Stimulated activated CD8-positive, alpha-beta memory T cell treated with anti-CD3 and anti-CD28 coated beads, Interleukin-15, amount 100 ng/mL, for 1 hour (primary cell): ENCODE measurements at regions not wholly inside any gene's neighbourhood (a gene's known extent, or its start where the extent isn't known, plus 50 kb on each side); places are given as distances from the start of the nearest gene placed in this dataset.

Source experiments
- DNase-seq: peaks from one replicate; pipeline ENCODE4 v3.0.0-alpha.2; 2020; ENCODE audit warnings: low read depth

DNA sequence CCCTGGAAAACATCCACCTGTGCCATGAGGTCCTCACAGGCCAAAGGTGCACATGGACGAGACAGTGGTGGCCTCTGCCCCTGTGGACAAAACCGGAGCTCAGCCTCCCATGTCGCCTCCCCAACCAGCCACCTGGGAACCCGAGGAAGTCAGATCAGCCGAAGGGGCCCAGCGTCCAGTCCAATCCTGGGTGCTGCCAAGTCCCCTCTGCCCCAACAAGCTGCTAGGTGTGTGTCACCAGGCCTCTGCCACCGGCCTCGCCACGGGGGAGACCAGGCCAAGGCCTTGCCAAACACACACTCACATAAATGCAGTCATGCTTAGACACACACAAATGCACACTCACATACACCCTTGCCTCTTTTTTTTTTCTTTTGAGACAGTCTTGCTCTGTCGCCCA is 167.8 kb downstream of the RBFOX3 start:
- no peak for DNase-seq

DNA sequence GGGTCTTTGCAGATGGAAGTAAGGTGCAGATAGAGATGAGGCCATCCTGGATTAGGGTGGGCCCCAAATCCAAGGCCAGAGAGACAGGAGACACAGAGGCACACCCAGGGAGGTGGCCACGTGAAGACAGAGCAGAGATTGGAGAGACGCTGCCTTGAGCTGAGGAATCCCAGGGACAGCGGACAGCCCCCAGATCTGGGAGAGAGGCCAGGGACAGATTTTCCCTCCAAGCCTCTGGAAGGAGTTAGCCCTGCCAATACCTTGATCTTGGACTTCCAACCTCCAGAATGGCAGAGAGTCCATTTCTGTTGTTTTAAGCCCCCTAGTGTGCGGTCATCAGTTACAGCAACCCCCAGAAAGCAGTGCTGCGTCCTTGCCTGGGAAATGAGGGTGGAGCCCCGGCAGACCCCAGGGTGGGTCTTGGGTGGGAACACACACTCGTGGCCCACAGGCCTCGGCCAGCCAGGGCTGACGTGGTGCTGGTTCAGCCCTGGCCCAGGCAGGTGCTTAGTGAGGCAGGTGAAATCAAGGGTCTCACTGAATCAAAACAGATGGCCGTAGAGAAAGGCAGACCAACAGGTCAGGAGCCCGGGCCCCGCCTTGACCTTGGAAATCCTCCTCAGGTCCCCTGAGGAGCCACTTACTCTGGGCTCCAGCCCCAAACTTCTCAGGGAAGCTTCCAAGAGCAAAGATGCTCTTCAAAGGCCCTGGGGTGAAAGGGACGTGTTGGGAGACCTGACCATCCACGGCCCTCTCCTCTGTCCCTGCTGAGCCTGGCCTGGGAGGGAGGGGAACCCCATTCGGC is 169.3 kb downstream of the RBFOX3 start:
- no peak for DNase-seq

- no peak for DNase-seq
Measured at GRCh38 chr17:79440251-79440650, 170.6 kb downstream of the RBFOX3 start.

- DNase-seq: no peak
Measured at GRCh38 chr17:79439493-79439892, 171.4 kb downstream of the RBFOX3 start.

GRCh38 chr17:79438546-79439334 is 172.1 kb downstream of the RBFOX3 start:
- DNase-seq: no peak

DNA sequence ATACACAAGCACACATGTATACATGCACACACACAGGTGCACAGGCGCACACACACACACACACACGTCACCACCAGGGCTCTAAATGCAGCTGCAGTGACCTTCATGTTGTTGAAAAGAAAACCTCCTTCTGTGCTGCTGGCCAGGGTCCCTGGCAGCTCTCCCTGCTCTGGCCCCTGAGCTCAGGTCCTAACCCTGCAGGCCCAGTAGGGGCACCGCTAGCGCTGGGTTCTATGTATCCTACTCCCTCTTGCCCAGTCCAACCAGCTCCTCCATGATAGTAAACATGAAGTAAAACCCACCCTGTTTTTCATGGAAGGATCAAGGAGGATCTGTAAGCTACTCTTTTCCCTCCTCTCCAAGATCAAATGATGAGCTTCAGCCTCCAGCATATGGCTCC is 172.8 kb downstream of the RBFOX3 start:
- DNase-seq: no peak

DNA sequence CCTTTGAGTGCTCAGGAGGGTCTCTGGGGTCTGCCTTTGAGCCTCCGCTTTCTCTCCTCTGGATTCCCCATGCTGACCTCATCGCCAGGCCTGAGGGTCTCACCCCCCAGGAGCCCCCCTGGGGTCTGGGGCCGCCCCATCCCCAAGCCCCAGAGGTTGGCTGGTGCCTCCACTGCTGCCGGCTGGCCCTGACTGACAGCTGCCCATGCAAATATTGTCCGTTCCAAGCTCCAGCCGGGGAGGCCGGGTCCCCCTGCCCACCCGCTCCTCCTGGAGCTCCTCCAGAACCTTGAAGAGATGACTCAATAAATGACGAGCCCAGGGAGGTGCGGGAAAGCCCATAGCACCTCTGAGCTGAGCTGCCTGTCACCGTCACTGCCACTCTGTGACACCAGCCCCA is 173.8 kb downstream of the RBFOX3 start:
- no peak for DNase-seq

DNA sequence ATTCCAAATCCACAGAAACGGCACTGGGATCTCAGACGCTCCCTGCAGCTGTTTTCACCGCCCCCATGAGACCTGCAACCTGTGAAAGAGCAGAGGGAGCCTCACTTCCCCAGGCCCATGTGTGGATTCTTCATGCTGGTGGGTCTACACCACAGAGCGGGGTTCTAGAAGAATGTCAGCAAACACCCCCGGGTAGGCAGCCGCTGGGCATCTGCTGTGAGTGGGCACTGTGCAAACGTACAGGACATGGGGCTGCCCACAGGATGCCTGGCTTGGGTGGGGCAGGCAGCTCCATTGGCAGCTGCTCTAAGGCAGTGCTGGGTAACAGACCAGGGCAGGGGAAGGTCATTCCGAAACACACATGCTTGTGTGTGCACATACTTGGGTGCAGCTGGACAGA is 174.9 kb downstream of the RBFOX3 start:
- no peak for DNase-seq

GRCh38 chr17:79435296-79435695 is 175.6 kb downstream of the RBFOX3 start:
- DNase-seq: no peak

GRCh38 chr17:79434215-79434614 is 176.6 kb downstream of the RBFOX3 start:
- DNase-seq: no peak

GRCh38 chr17:79433379-79433778 is 177.5 kb downstream of the RBFOX3 start:
- no peak for DNase-seq

DNA sequence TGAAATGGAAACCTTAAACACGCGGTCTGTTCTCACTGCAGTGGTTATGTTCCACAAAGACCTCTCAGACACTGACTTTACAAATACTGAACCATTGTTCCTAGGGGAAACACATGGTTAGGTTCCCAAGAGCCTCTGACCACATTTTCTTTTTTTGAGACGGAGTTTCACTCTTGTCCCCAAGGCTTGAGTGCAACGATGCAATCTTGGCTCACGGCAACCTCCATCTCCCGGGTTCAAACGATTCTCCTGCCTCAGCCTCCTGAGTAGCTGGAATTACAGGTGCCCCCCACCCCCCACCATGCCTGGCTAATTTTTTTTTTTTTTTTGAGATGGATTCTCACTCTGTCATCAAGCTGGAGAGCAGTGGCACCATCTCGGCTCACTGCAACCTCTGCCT is 179.7 kb downstream of the RBFOX3 start:
- no peak for DNase-seq

DNA sequence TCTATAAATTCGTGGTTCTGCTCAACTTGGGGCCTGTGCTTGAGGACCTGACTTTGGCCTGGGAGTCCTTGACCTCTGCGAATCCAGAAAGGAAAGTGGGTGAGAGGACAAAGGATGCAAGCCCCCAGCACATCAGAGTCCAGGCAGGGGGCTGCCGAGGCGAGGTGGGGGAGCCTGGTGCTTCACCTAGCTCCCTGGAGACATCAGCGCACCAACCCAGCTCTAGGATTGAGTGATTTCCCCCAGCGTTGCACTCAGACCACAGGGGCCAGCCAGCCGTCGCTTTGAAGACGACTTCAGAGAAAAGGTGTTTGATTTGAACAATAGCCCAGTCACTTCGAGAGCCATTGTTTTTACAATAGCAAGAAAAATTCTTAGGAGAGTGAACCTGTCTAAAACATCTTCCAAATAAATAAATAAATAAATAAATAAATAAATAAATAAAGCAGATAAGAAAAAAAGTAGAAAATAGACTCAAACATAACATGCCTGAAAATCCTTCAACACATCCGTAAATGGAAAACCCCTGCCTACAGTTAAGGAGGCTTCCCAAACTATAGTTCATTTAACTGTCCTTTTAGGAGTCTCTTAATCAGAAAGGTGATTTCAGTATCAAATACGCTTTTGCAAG is 180.9 kb downstream of the RBFOX3 start:
- DNase-seq: no peak

DNA sequence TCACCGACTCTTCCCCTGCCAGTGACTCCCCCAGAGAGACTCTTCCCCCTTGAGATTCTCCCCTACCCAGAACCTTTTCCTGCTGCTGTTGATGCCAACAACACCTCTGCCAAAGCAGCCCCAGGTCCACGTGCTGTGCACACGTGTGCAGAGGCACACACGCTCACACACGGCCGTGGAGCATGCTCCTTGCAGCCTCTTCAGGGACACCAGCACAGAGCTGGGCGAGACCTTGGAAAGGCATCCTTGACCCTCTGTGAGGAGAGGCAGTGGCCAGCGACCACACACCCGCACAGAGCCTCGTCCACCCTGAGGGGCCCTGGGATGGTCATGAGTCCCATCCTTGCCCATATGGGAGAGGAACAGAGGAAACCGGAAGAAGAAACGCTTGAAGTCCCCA is 181.9 kb downstream of the RBFOX3 start:
- no peak for DNase-seq

- DNase-seq: no peak
Measured at GRCh38 chr17:79427621-79428539, 183.0 kb downstream of the RBFOX3 start.

- DNase-seq: no peak
Measured at GRCh38 chr17:79425686-79426085, 185.2 kb downstream of the RBFOX3 start.

- no peak for DNase-seq
Measured at GRCh38 chr17:79424471-79425185, 186.2 kb downstream of the RBFOX3 start.

GRCh38 chr17:79423811-79424465 is 186.9 kb downstream of the RBFOX3 start:
- no peak for DNase-seq

DNA sequence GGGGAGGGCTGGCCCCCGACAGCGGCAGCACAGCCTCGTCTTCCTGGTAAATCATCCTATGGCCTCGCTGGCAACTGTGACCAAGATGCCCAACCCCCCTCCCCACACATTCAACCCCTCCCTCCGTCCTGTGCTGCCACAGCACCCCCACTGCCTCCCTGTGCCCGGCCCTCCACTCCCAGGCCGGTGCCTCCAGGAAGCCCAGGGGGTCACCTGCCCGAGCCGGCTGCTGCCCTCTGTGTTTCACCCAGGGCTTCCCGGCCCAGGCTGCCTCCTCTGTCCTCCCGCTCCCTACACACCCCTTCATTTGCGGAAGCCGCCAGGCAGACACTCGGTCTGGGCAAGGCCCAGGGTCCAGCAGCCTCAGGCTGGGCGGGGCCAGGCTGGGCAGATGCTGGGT is 188.6 kb downstream of the RBFOX3 start:
- DNase-seq: no peak

DNA sequence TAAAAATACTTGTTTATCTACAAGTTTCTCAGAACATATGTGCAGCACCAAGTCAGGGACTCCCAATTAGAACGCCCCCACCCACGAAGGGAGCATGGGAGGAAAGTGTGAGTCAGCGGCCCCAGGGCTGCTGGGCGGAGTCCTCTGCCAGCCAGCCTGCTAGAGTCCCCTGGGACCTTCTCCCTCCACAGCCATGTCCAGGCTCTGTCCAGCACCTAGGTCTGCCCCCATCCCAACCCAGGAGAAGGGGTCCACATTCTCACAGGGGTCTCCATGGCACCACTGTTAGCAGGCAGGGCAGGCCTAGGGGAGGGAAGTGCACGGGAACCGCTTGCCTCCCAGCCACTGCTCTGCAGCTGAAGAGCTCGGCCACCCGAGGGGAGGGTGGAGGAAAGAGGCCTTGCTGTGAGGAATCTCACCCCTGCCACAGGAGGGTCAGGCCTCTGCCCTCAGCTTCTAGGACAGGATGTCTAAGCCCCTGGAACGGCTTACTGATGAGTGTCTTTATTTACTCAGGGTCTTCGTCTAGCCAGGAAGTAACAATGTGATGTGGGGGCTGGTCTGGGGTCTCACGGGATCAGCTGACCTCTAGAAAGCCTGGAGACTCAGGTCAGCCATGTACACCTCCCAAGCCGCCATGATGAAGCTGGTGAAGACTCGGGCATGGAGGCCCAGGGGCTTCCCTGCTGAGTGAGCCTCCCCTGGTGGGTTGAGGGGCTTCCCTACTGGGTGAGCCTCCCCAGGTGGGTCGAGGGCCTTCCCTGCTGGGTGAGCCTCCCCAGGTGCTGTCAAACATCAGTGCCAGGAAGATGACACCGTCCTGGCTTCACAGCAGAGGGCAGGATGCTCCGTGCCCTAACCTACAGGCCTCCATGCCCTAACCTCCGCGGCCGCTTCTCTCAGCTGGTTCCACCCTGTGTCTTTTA is 190.3 kb downstream of the RBFOX3 start:
- DNase-seq: no peak
